ENCODE measurements at regions not wholly inside any gene's neighbourhood (a gene's known extent, or its start where the extent isn't known, plus 50 kb on each side); places are given as distances from the start of the nearest gene placed in this dataset.

DNA sequence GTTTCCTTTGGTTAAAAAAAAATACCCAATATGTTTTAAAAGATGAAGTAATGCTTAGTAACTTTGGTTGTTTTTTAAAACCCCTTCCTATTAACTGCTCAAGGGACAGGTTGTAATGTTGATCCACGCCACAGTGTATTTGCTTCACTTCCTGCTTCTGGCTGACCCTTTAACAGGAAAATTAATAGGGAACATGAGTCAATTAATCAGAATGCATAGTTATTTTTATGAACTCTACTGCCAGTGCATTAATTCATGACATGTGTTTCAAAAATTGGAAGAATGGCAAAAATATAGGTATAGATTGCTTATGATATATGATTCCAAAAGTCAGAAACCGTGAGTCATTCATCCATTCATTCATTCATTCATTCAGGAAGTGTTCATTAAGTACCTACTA is 204.8 kb downstream of the SETD4 start:
- DNase-seq (ENCODE audit: low read depth, low spot score), result no peak
- H3K27me3 Mint-ChIP-seq (ENCODE audit: low read depth), result peaks cover 38% of the 10 kb centered on the region
- no peak overlapping the region for H3K27ac Mint-ChIP-seq (ENCODE audit: unreplicated experiment)
- no peak overlapping the region for H3K4me3 Mint-ChIP-seq
- TF ChIP-seq, protein P1, sequence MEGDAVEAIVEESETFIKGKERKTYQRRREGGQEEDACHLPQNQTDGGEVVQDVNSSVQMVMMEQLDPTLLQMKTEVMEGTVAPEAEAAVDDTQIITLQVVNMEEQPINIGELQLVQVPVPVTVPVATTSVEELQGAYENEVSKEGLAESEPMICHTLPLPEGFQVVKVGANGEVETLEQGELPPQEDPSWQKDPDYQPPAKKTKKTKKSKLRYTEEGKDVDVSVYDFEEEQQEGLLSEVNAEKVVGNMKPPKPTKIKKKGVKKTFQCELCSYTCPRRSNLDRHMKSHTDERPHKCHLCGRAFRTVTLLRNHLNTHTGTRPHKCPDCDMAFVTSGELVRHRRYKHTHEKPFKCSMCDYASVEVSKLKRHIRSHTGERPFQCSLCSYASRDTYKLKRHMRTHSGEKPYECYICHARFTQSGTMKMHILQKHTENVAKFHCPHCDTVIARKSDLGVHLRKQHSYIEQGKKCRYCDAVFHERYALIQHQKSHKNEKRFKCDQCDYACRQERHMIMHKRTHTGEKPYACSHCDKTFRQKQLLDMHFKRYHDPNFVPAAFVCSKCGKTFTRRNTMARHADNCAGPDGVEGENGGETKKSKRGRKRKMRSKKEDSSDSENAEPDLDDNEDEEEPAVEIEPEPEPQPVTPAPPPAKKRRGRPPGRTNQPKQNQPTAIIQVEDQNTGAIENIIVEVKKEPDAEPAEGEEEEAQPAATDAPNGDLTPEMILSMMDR (conservative IDR thresholded peaks at IDR 0.05), result no peak
- H3K36me3 Mint-ChIP-seq (ENCODE audit: low read depth), result no peaks in the 10 kb centered on the region
- H3K9me3 Mint-ChIP-seq, result no peaks in the 10 kb centered on the region
- peaks cover 4% of the 10 kb centered on the region for H3K4me1 Mint-ChIP-seq

DNA sequence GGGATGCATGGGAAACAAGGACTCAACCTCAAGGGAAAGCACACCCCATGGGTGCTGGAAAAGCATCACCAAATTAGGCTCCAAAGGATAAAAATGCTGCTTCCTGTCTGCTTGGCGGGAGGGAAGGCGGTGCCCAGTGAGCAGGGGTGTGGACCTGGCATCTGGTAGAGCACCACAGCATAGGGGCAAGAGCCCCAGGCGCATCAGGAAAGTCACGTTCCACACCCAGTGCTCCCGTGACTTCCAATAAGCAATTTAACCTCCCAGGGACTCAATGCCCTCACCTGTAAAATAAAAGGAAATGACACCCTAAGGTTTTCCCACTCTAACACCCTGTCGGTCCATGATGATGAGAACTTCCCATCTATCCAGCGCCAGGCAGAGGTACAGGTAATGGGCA is 206.0 kb downstream of the SETD4 start:
- H3K4me1 Mint-ChIP-seq, result peaks cover 4% of the 10 kb centered on the region
- TF ChIP-seq, protein P1 (conservative IDR thresholded peaks at IDR 0.05), result no peak
- no peaks in the 10 kb centered on the region for H3K36me3 Mint-ChIP-seq (ENCODE audit: low read depth)
- DNase-seq (ENCODE audit: low read depth, low spot score), result no peak
- H3K9me3 Mint-ChIP-seq, result no peaks in the 10 kb centered on the region
- H3K27me3 Mint-ChIP-seq (ENCODE audit: low read depth), result peaks cover 30% of the 10 kb centered on the region
- H3K4me3 Mint-ChIP-seq, result no peak overlapping the region
- H3K27ac Mint-ChIP-seq (ENCODE audit: unreplicated experiment), result no peak overlapping the region

DNA sequence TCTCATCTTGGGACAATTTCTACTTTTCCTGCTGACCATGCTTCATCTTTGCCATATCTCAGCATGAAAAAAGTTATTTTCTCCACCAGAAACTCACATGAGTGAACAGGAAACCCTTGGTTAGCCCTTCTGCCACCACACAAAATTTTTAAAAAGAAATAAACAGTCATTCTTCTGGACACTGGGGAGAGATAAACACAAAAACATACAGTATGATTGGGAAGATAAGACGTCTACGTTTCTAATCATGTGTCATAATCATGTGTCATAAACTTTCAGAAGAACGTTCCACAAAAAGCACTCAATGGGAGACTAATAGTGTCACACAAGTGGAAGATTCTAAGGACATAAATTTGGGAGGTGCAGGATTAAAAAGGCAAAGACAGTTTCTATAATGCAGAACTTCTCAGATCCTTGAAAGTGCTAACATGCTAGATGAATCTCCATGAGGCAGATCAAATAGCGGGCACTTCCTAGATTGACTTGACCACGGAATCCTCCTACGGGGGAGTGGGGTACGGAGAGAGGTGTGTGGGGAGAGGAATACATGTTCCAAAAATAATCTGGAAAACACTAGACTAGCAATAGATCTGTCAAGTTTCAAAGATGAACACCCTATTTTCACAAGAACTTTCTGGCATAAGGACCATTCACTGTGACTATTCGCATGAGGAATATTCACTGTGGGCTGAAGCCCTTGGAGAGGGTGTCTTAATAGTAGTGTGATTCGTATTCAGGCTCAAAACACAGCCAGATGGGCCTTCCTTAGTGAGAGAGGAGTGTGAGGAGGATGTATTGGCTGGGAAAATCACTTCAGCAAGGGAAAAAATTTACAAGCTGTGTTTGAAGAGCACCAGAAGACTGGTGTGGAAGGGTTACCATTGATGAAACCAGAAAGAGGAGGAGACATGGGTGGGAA is 206.7 kb downstream of the SETD4 start:
- H3K27ac Mint-ChIP-seq (ENCODE audit: unreplicated experiment), result no peak overlapping the region
- DNase-seq (ENCODE audit: low read depth, low spot score), result no peak
- H3K9me3 Mint-ChIP-seq, result no peaks in the 10 kb centered on the region
- H3K4me3 Mint-ChIP-seq, result no peak overlapping the region
- H3K36me3 Mint-ChIP-seq (ENCODE audit: low read depth), result no peaks in the 10 kb centered on the region
- peaks cover 2% of the 10 kb centered on the region for H3K4me1 Mint-ChIP-seq
- peaks cover 26% of the 10 kb centered on the region for H3K27me3 Mint-ChIP-seq (ENCODE audit: low read depth)
- TF ChIP-seq, protein P1 (conservative IDR thresholded peaks at IDR 0.05), result no peak

DNA sequence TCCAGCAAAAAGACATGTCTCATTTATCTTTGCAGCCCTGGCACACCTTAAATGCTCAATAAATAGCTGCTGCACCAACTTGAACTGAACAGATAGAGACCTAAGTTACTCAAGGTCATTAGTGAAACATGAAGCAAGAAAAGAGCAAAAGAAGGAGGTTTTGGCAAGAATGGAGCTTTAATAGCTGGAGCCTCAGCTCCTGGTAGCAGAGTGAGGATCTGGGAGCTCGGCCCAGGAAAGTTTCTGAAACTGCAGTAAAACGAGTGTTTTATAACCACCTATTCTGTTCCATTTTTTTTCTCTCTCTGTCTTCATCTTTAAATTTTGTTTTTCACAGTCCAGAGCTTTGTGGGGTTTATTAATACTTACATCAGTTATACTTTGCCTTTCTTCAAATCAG is 207.5 kb downstream of the SETD4 start:
- DNase-seq (ENCODE audit: low read depth, low spot score), result no peak
- H3K27ac Mint-ChIP-seq (ENCODE audit: unreplicated experiment), result no peak overlapping the region
- no peaks in the 10 kb centered on the region for H3K4me1 Mint-ChIP-seq
- H3K4me3 Mint-ChIP-seq, result no peak overlapping the region
- TF ChIP-seq, protein P1 (conservative IDR thresholded peaks at IDR 0.05), result no peak
- no peaks in the 10 kb centered on the region for H3K9me3 Mint-ChIP-seq
- H3K27me3 Mint-ChIP-seq (ENCODE audit: low read depth), result peaks cover 25% of the 10 kb centered on the region
- no peaks in the 10 kb centered on the region for H3K36me3 Mint-ChIP-seq (ENCODE audit: low read depth)

DNA sequence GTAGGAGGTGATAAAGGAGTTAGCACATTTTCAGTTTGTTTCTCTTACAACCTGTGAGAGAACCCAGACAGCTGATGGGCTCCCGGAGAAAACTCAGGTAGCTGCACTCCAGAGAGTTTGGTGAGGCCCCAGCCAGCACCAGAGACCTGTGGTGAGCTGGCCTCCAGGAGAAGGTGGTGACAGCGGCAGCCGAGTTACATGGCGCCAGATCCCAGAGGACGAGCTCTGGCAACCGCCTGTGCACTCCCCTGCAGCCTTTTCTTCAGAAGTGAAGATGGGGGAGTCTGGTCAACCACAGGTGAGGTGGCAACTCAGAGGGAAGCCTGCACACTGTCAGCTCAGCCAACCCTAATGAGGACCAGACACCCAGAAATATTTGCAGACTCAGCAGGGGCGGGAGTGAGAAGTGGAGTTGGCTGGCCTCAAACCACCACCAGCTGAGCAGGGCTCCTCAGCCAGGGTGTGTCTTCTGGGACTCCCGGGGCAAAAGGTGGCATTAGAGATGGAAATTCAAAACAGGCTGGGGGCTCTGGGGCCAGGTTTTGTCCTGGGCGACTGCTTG is 209.7 kb downstream of the SETD4 start:
- H3K4me3 Mint-ChIP-seq, result no peak overlapping the region
- TF ChIP-seq, protein P1 (conservative IDR thresholded peaks at IDR 0.05), result no peak
- H3K9me3 Mint-ChIP-seq, result no peaks in the 10 kb centered on the region
- no peaks in the 10 kb centered on the region for H3K36me3 Mint-ChIP-seq (ENCODE audit: low read depth)
- no peak overlapping the region for H3K27ac Mint-ChIP-seq (ENCODE audit: unreplicated experiment)
- peaks cover 18% of the 10 kb centered on the region for H3K27me3 Mint-ChIP-seq (ENCODE audit: low read depth)
- DNase-seq (ENCODE audit: low read depth, low spot score), result no peak
- no peaks in the 10 kb centered on the region for H3K4me1 Mint-ChIP-seq
